CD8-positive, alpha-beta memory T cell (primary cell): ENCODE measurements at regions not wholly inside any gene's neighbourhood (a gene's known extent, or its start where the extent isn't known, plus 50 kb on each side); places are given as distances from the start of the nearest gene placed in this dataset.

Experiments used
- CTCF ChIA-PET: fragments of 350-600 bp; sonication (Branson Sonifier 250); formaldehyde crosslinking; loops from one replicate; lab custom pipeline; 2021; ENCODE audit warnings: antibody characterized with exemption; lab: Charles Lee
- POLR2A ChIA-PET: fragments of 350-600 bp; sonication (Branson Sonifier 250); formaldehyde crosslinking; loops from one replicate; lab custom pipeline; 2021; ENCODE audit warnings: antibody characterized with exemption; lab: Charles Lee
- DNase-seq, 5 donors: peaks; one replicate each; pipeline versions ENCODE4 v3.0.0 to v3.0.0-alpha.2; 2020 to 2022; ENCODE audit warnings: mixed read lengths in 1 of 5
- H3K27ac ChIP-seq: one replicate; pipeline ENCODE4 v1.7.0; 2013; ENCODE audit warnings: low read depth, mild to moderate bottlenecking, low read length, moderate library complexity
- H3K27me3 ChIP-seq: 2 replicates; pipeline ENCODE4 v1.7.0; 2013; ENCODE audit warnings: low read length, mild to moderate bottlenecking; ENCODE audit not compliant: insufficient read depth, poor library complexity, severe bottlenecking
- H3K36me3 ChIP-seq: 2 replicates; pipeline ENCODE4 v1.7.0; 2013; ENCODE audit warnings: mild to moderate bottlenecking, low read length, moderate library complexity; ENCODE audit not compliant: insufficient read depth
- H3K4me1 ChIP-seq: 2 replicates; pipeline ENCODE4 v1.7.0; 2013; ENCODE audit warnings: mild to moderate bottlenecking, low read length, moderate library complexity; ENCODE audit not compliant: insufficient read depth
- H3K4me3 ChIP-seq: 2 replicates; pipeline ENCODE4 v1.7.0; 2013; ENCODE audit warnings: mild to moderate bottlenecking, low read length
- H3K9me3 ChIP-seq: 2 replicates; pipeline ENCODE4 v1.7.0; 2013; ENCODE audit warnings: mild to moderate bottlenecking, low read length
- H3K27ac Mint-ChIP-seq, 8 donors: one replicate each; pipeline ENCODE4 v1.8.0; 2020 to 2021; ENCODE audit warnings: mixed read lengths in 8 of 8, mild to moderate bottlenecking in 6 of 8, inconsistent platforms in 3 of 8, moderate library complexity in 3 of 8
- H3K27me3 Mint-ChIP-seq, 2 donors: one replicate each; pipeline ENCODE4 v1.8.0; 2020 to 2021; ENCODE audit warnings: mixed read lengths in 2 of 2, mild to moderate bottlenecking in 1 of 2, moderate library complexity in 1 of 2
- H3K36me3 Mint-ChIP-seq, 3 donors: one replicate each; pipeline ENCODE4 v1.8.0; 2020 to 2021; ENCODE audit warnings: mixed read lengths in 3 of 3, inconsistent platforms in 1 of 3, mild to moderate bottlenecking in 1 of 3
- H3K4me1 Mint-ChIP-seq, 3 donors: one replicate each; pipeline ENCODE4 v1.8.0; 2020 to 2021; ENCODE audit warnings: mixed read lengths in 3 of 3, inconsistent platforms in 1 of 3, mild to moderate bottlenecking in 1 of 3
- H3K4me3 Mint-ChIP-seq, 7 donors: one replicate each; pipeline ENCODE4 v1.8.0; 2020 to 2021; ENCODE audit warnings: mixed read lengths in 7 of 7, mild to moderate bottlenecking in 6 of 7, moderate library complexity in 4 of 7, inconsistent platforms in 2 of 7
- H3K9me3 Mint-ChIP-seq, 5 donors: one replicate each; pipeline ENCODE4 v1.8.0; 2020 to 2022; ENCODE audit warnings: mixed read lengths in 5 of 5, mild to moderate bottlenecking in 3 of 5, moderate library complexity in 2 of 5, inconsistent platforms in 1 of 5

GRCh38 chr2:12361506-12361905 lies 355.2 kb upstream of the TRIB2 start:
- H3K4me1 Mint-ChIP-seq = peaks cover 0 to 7% (median 0%) of the 10 kb centered on the region in 3 donors
- Histone ChIP-seq H3K9me3 (no peaks in the 10 kb centered on the region), H3K36me3 (no peaks in the 10 kb centered on the region), H3K27me3 (no peaks in the 10 kb centered on the region), H3K4me1 (no peaks in the 10 kb centered on the region), H3K4me3 (no peak overlapping the region), H3K27ac (no peak overlapping the region)
- peaks cover 0 to 2% (median 2%) of the 10 kb centered on the region in 3 donors for H3K36me3 Mint-ChIP-seq
- no peak overlapping the region for H3K4me3 Mint-ChIP-seq
- H3K9me3 Mint-ChIP-seq = peaks cover 0 to 5% (median 4%) of the 10 kb centered on the region in 5 donors
- no peaks in the 10 kb centered on the region for H3K27me3 Mint-ChIP-seq
- ChIA-PET CTCF (no interaction called here), POLR2A (no interaction called here)
- no peak overlapping the region for H3K27ac Mint-ChIP-seq
- DNase-seq = no peak

DNA sequence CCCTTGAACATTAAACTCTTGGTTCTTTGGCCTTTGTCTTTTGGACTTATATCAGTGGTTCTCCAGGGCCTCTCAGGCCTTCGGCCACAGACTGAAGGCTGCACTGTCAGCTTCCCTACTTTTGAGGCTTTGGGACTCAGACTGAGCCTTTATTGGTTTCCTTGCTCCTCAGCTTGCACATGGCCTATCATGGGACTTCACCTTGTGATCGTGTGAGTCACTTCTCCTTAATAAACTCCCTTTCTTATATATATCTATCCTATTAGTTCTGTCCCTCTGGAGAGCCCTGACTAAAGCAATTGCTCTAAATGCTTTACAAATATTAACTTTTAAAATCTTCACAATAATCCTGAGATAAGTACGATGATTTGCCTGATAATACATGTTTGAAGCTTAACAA lies 353.6 kb upstream of the TRIB2 start:
- Mint-ChIP-seq H3K4me3 (no peak overlapping the region), H3K36me3 (peaks cover 0 to 7% (median 0%) of the 10 kb centered on the region in 3 donors), H3K27ac (no peak overlapping the region), H3K9me3 (peaks cover 0 to 8% (median 4%) of the 10 kb centered on the region in 5 donors), H3K27me3 (peaks cover 0 to 3% of the 10 kb centered on the region in 2 donors), H3K4me1 (peaks cover 0 to 7% (median 0%) of the 10 kb centered on the region in 3 donors)
- no peaks in the 10 kb centered on the region for H3K4me1 ChIP-seq
- ChIA-PET CTCF (no interaction called here), POLR2A (no interaction called here)
- H3K9me3 ChIP-seq = no peaks in the 10 kb centered on the region
- no peak for DNase-seq
- H3K27me3 ChIP-seq = no peaks in the 10 kb centered on the region
- H3K27ac ChIP-seq = no peak overlapping the region
- no peak overlapping the region for H3K4me3 ChIP-seq
- no peaks in the 10 kb centered on the region for H3K36me3 ChIP-seq

DNA sequence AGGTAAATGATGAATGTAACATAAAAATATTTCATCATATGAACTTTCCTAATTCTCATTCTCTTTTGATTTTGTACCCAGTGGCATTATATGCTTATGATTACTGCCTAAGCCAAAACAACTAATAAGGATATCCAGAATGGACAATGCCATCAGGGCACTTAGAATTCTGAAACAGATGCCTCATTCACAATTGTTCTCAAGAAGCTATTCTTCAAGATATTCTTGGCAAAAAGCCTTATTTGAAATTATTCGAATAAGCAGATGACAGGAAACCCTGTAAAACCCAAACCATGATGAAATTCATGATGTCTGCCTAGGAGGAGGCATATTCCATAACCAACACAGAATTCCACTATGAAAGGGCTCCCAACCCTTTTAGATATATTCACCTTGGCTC lies 353.2 kb upstream of the TRIB2 start:
- H3K9me3 ChIP-seq = no peaks in the 10 kb centered on the region
- no peak overlapping the region for H3K4me3 ChIP-seq
- Mint-ChIP-seq H3K27ac (no peak overlapping the region), H3K27me3 (peaks cover 0 to 3% of the 10 kb centered on the region in 2 donors), H3K4me3 (no peak overlapping the region), H3K9me3 (peaks cover 0 to 8% (median 4%) of the 10 kb centered on the region in 5 donors), H3K36me3 (peaks cover 0 to 7% (median 0%) of the 10 kb centered on the region in 3 donors), H3K4me1 (peaks cover 0 to 4% (median 0%) of the 10 kb centered on the region in 3 donors)
- DNase-seq = no peak
- no peaks in the 10 kb centered on the region for H3K27me3 ChIP-seq
- no peak overlapping the region for H3K27ac ChIP-seq
- no peaks in the 10 kb centered on the region for H3K36me3 ChIP-seq
- POLR2A ChIA-PET = no interaction called here
- no peaks in the 10 kb centered on the region for H3K4me1 ChIP-seq
- CTCF ChIA-PET = no interaction called here

DNA sequence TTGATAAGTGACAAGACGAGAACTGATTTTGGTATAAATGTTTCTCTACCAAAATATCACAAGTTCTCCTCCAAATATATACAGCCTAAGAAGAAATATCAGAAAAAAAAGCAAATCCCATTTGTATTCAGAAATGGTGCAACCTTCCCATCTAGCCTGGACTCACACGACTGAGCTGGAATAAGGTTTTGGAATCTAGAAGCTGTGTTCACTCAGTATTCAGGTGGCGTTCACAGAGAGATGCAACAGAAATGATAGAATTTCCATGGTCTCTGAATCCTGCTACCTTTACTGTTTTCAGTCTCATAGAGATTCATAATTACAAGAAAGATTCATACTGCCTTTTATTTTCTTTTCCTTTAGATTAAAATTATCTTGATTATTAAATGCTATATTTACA lies 347.2 kb upstream of the TRIB2 start:
- Mint-ChIP-seq H3K4me1 (peaks cover 0 to 7% (median 0%) of the 10 kb centered on the region in 3 donors), H3K27me3 (peaks cover 0 to 3% of the 10 kb centered on the region in 2 donors), H3K4me3 (no peak overlapping the region), H3K36me3 (peaks cover 0 to 7% (median 0%) of the 10 kb centered on the region in 3 donors), H3K27ac (no peak overlapping the region), H3K9me3 (peaks cover 0 to 8% (median 4%) of the 10 kb centered on the region in 5 donors)
- DNase-seq = no peak
- Histone ChIP-seq H3K27ac (no peak overlapping the region), H3K4me1 (no peaks in the 10 kb centered on the region), H3K4me3 (no peak overlapping the region), H3K36me3 (no peaks in the 10 kb centered on the region), H3K9me3 (no peaks in the 10 kb centered on the region), H3K27me3 (no peaks in the 10 kb centered on the region)
- ChIA-PET POLR2A (no interaction called here), CTCF (no interaction called here)

DNA sequence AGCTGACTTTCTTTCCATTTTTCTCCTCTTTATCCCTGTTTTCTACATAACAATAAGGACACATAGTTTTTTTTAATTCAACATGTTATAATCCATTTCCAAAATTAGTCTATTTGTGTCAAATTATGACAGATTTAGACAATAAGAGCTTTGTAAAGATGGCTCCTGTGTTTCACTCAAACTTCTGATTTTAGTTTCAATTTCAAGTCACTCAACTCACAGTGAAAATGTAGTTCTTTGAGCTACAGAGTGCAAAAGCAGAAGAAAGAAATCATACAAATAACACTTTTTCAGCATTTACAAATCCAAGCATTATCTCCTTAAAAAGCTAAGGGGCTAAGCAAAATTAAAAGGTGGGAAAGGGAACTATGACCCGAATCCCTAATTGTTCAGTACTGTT lies 340.7 kb upstream of the TRIB2 start:
- H3K9me3 ChIP-seq = no peaks in the 10 kb centered on the region
- no peaks in the 10 kb centered on the region for H3K36me3 ChIP-seq
- H3K4me1 Mint-ChIP-seq = peaks cover 7 to 16% (median 8%) of the 10 kb centered on the region in 3 donors
- ChIA-PET POLR2A (no interaction called here), CTCF (no interaction called here)
- no peak for DNase-seq
- no peaks in the 10 kb centered on the region for H3K4me1 ChIP-seq
- H3K36me3 Mint-ChIP-seq = no peaks in the 10 kb centered on the region
- no peak overlapping the region for H3K27ac ChIP-seq
- no peaks in the 10 kb centered on the region for H3K9me3 Mint-ChIP-seq
- peaks cover 0 to 3% of the 10 kb centered on the region in 2 donors for H3K27me3 Mint-ChIP-seq
- H3K27ac Mint-ChIP-seq = no peak overlapping the region
- H3K4me3 Mint-ChIP-seq = peak overlapping the region in 3 of 7 donors; percentile 18 to 50 (median 35)
- H3K4me3 ChIP-seq = peak overlapping the region; percentile 31
- no peaks in the 10 kb centered on the region for H3K27me3 ChIP-seq

DNA sequence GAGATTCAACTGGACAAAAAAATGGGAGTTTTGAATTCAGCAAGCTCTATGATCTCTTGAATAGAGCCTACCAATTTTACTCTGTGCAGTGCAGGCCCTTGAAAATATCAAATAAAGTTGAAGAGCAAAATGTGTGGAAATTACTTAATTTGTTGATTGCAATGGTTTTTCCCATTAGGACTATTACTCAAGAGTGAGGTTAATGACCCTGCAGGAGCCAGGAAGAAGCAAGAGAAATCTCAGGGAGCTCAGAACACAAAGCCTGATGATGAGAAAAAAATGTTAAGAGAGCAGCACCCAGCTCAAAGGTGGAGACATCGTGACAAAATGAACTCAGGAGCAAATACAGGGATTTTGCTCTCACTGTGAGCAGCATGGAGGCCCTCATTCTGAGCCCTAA lies 337.6 kb upstream of the TRIB2 start:
- Histone ChIP-seq H3K4me3 (no peak overlapping the region), H3K27ac (no peak overlapping the region), H3K27me3 (no peaks in the 10 kb centered on the region), H3K9me3 (no peaks in the 10 kb centered on the region), H3K4me1 (no peaks in the 10 kb centered on the region), H3K36me3 (no peaks in the 10 kb centered on the region)
- no peak for DNase-seq
- no peaks in the 10 kb centered on the region for H3K9me3 Mint-ChIP-seq
- ChIA-PET CTCF (no interaction called here), POLR2A (interaction anchor here (0.6 kb wide), 1 partner anchor 1704 kb away, joined by 3 read pairs; no protein-coding TSS in a partner anchor)
- H3K4me3 Mint-ChIP-seq = no peak overlapping the region
- H3K36me3 Mint-ChIP-seq = no peaks in the 10 kb centered on the region
- peaks cover 0 to 3% of the 10 kb centered on the region in 2 donors for H3K27me3 Mint-ChIP-seq
- H3K27ac Mint-ChIP-seq = peak overlapping the region in 1 of 8 donors; percentile 21
- H3K4me1 Mint-ChIP-seq = peaks cover 7 to 9% (median 8%) of the 10 kb centered on the region in 3 donors

DNA sequence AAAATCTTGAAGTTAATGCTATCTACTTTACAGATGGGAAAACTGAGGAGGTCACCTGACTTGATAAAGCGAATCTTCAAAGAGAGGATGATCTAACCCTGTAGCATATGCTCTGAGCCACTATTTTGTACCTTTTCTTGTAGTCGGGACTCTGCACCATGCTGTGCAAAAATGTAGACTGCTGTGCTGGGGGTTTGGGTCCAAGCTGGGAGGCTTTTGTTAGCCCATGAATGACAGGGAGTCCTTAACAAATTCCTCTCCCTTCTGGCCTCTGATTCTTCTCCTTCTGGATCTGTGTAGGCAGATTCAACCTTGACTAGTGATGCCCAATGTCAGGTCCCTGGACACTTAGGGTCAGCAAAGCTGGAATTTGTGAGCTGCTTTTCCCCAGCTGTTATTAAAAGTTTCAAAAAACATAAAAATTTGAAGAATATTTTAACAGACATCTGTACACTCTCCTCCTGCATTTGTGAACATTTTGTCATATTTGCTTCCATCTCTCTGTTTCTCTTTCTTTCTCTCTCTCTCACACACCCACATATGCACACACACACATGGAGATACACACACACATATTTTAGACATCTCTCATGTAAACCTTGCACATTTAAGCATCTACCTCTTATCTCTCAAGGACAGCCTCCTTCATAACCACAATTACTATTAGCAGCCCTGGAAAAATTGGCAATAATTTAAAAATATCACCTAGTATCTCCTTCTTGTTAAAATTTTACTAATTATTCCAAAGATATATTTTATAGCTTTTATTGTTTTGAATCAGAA lies 335.0 kb upstream of the TRIB2 start:
- Mint-ChIP-seq H3K4me1 (no peaks in the 10 kb centered on the region), H3K9me3 (no peaks in the 10 kb centered on the region), H3K27me3 (no peaks in the 10 kb centered on the region), H3K4me3 (no peak overlapping the region), H3K36me3 (no peaks in the 10 kb centered on the region), H3K27ac (no peak overlapping the region)
- CTCF ChIA-PET = interaction anchor here (1.6 kb wide), 1 partner anchor 10 kb away, joined by 3 read pairs; no protein-coding TSS in a partner anchor
- Histone ChIP-seq H3K9me3 (no peaks in the 10 kb centered on the region), H3K36me3 (no peaks in the 10 kb centered on the region), H3K4me3 (no peak overlapping the region), H3K27ac (no peak overlapping the region), H3K27me3 (no peaks in the 10 kb centered on the region), H3K4me1 (no peaks in the 10 kb centered on the region)
- POLR2A ChIA-PET = no interaction called here
- no peak for DNase-seq

GRCh38 chr2:12382366-12382765 lies 334.4 kb upstream of the TRIB2 start:
- POLR2A ChIA-PET = no interaction called here
- H3K9me3 Mint-ChIP-seq = no peaks in the 10 kb centered on the region
- H3K36me3 Mint-ChIP-seq = no peaks in the 10 kb centered on the region
- H3K4me1 ChIP-seq = no peaks in the 10 kb centered on the region
- no peaks in the 10 kb centered on the region for H3K36me3 ChIP-seq
- DNase-seq = no peak
- H3K27ac ChIP-seq = no peak overlapping the region
- CTCF ChIA-PET = interaction anchor here (1.6 kb wide), 1 partner anchor 9 kb away, joined by 3 read pairs; no protein-coding TSS in a partner anchor
- no peaks in the 10 kb centered on the region for H3K27me3 Mint-ChIP-seq
- no peak overlapping the region for H3K27ac Mint-ChIP-seq
- no peaks in the 10 kb centered on the region for H3K4me1 Mint-ChIP-seq
- H3K4me3 Mint-ChIP-seq = no peak overlapping the region
- no peak overlapping the region for H3K4me3 ChIP-seq
- H3K9me3 ChIP-seq = no peaks in the 10 kb centered on the region
- H3K27me3 ChIP-seq = no peaks in the 10 kb centered on the region
